ENCODE measurements at regions not wholly inside any gene's neighbourhood (a gene's known extent, or its start where the extent isn't known, plus 50 kb on each side); places are given as distances from the start of the nearest gene placed in this dataset.
A peak's percentile ranks its signal among the peaks of the same experiment; 100 is the strongest.

DNA sequence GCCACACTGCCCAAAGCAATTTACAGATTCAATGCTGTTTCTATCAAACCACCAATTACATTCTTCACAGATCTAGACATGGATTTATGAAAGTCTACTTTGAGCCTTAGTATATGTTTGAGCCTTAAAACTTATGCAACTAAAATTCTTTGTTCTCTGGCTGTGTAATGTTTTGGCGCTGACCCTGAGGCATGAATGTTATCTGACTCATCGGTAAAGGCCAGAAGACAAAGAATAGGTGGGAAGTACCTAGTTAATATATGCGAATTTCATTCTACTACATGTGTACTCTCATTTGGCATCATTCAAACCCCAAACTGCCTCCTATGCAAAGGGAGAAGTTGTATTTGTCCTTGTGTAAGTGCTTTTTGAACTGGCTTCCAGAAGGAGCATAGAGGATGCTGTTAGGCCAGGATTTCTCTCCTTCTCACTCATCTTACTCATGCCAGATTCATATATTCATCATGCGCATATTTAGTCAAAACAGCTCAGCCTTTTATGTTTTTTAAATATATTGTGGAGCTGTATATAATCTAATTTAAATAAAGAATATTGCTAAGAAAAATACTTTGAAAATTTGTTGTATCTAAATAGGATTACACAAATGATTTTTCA, 204.2 kb downstream of the NFKBIZ start:
- Histone ChIP-seq H3K18ac (ENCODE audit: low read depth in 1 of 2, low read length in 2 of 2) (no peak overlapping the region), H3K4me1 (ENCODE audit: control insufficient read depth, insufficient read depth, low read depth, low read length) (peaks cover 1% of the 10 kb centered on the region), H4K8ac (ENCODE audit: low read length) (no peak overlapping the region), H2BK5ac (ENCODE audit: low read depth, low read length, poor library complexity, severe bottlenecking) (no peak overlapping the region), H3K4me2 (ENCODE audit: low read length, poor library complexity, severe bottlenecking) (no peak overlapping the region), H2AFZ (ENCODE audit: low read depth, low read length) (no peak overlapping the region), H2BK15ac (ENCODE audit: low read depth, poor library complexity, severe bottlenecking) (no peak overlapping the region), H2BK12ac (ENCODE audit: low read length in 2 of 2) (no peak overlapping the region), H3K27ac (ENCODE audit: low read length, poor library complexity, severe bottlenecking) (no peak overlapping the region), H3K4ac (ENCODE audit: low read depth in 1 of 2, low read length in 2 of 2) (no peak overlapping the region), H3K27me3 (ENCODE audit: control insufficient read depth in 1 of 2, insufficient read depth in 1 of 2, low read length in 2 of 2) (no peaks in the 10 kb centered on the region), H3K9ac (ENCODE audit: low read length) (no peak overlapping the region), H2BK120ac (ENCODE audit: low read depth, low read length) (no peak overlapping the region), H2AK5ac (ENCODE audit: low read length, severe bottlenecking) (no peak overlapping the region), H3K4me3 (ENCODE audit: insufficient read depth in 1 of 2, low read depth in 1 of 2, low read length in 2 of 2) (no peak overlapping the region), H3K79me1 (replicated peaks; ENCODE audit: low read length, poor library complexity, severe bottlenecking) (no peaks in the 10 kb centered on the region), H4K91ac (ENCODE audit: low read length) (no peak overlapping the region), H3K9me3 (ENCODE audit: control insufficient read depth, low read length) (no peaks in the 10 kb centered on the region), H3K14ac (ENCODE audit: low read length in 2 of 2) (no peak overlapping the region), H3K23ac (ENCODE audit: low read length in 2 of 2) (no peak overlapping the region), H3K36me3 (ENCODE audit: control insufficient read depth in 1 of 2, insufficient read depth in 2 of 2, low read depth in 1 of 2, low read length in 2 of 2) (no peaks in the 10 kb centered on the region)
- 100% methylated on average over 1 of the region's 4 CpGs for WGBS
- DNase-seq = no peak

DNA sequence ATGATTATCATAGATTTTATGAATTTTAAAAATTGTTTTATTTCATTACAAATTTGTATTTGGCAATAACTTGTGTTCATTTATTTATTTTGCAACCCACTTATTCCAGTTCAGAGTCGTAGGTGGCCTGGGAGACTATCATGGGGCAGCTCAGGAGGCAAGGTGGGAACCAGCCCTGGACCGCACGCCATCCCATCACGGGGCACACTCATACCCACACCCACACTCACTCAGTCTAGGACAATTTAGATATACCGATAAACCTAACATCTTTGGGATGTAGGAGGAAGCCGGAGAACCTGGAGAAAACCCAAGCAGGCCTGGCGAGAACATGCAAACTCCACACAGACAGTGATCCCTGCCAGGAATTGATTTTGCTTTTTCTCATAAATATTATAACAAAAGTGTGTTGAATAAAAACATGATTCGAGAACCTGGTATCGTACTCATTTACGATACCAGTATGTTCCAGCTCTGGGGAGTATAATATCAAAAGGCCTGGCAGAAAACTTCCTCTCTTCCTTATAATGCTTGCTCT, 205.3 kb downstream of the NFKBIZ start:
- H3K9ac ChIP-seq (ENCODE audit: low read length) = no peak overlapping the region
- no peaks in the 10 kb centered on the region for H3K27me3 ChIP-seq (ENCODE audit: control insufficient read depth in 1 of 2, insufficient read depth in 1 of 2, low read length in 2 of 2)
- H3K27ac ChIP-seq (ENCODE audit: low read length, poor library complexity, severe bottlenecking) = no peak overlapping the region
- H2AK5ac ChIP-seq (ENCODE audit: low read length, severe bottlenecking) = no peak overlapping the region
- peak overlapping the region in 1 of 2 experiments; percentile 12 for H3K18ac ChIP-seq (ENCODE audit: low read depth in 1 of 2, low read length in 2 of 2)
- H3K4me1 ChIP-seq (ENCODE audit: control insufficient read depth, insufficient read depth, low read depth, low read length) = peaks cover 1% of the 10 kb centered on the region
- H2BK120ac ChIP-seq (ENCODE audit: low read depth, low read length) = no peak overlapping the region
- H3K4me2 ChIP-seq (ENCODE audit: low read length, poor library complexity, severe bottlenecking) = no peak overlapping the region
- 85% methylated on average over 10 of the region's 10 CpGs for WGBS
- no peak overlapping the region for H4K91ac ChIP-seq (ENCODE audit: low read length)
- no peak overlapping the region for H3K4me3 ChIP-seq (ENCODE audit: insufficient read depth in 1 of 2, low read depth in 1 of 2, low read length in 2 of 2)
- H3K79me1 ChIP-seq (replicated peaks; ENCODE audit: low read length, poor library complexity, severe bottlenecking) = no peaks in the 10 kb centered on the region
- no peak overlapping the region for H3K23ac ChIP-seq (ENCODE audit: low read length in 2 of 2)
- no peak overlapping the region for H2AFZ ChIP-seq (ENCODE audit: low read depth, low read length)
- no peak for DNase-seq
- H3K4ac ChIP-seq (ENCODE audit: low read depth in 1 of 2, low read length in 2 of 2) = no peak overlapping the region
- H2BK15ac ChIP-seq (ENCODE audit: low read depth, poor library complexity, severe bottlenecking) = no peak overlapping the region
- no peak overlapping the region for H2BK5ac ChIP-seq (ENCODE audit: low read depth, low read length, poor library complexity, severe bottlenecking)
- no peak overlapping the region for H2BK12ac ChIP-seq (ENCODE audit: low read length in 2 of 2)
- no peaks in the 10 kb centered on the region for H3K36me3 ChIP-seq (ENCODE audit: control insufficient read depth in 1 of 2, insufficient read depth in 2 of 2, low read depth in 1 of 2, low read length in 2 of 2)
- H3K14ac ChIP-seq (ENCODE audit: low read length in 2 of 2) = no peak overlapping the region
- H4K8ac ChIP-seq (ENCODE audit: low read length) = no peak overlapping the region
- H3K9me3 ChIP-seq (ENCODE audit: control insufficient read depth, low read length) = no peaks in the 10 kb centered on the region

DNA sequence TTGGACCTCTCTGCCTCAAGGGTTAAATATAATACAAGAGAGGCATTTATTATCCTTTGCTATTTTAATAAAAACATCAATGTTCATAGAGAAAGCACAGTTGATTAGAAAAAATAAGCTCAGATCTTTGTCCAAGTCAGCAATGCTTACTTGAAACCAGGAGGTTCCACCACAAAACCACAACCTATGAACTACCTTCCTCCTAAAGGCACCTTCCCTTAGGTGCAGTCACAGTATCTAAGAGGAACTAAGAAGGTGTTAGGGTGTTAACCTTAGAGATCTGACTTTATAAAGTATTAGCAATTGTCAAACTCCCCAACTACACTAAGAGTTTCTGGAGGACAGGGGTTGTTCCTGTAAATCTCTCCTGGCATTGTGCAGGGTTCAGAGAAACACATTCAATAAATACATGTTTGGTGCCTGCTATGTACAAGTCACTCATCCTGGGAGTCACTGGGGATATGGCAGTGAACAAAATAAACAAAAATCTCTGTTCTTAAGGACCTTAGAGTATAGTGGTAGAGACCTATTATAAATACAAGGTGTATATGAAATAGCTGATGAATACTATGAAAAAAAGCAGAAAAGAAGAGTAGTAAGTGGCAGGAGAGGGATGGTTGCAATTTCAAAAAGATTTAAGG, 208.6 kb downstream of the NFKBIZ start:
- no peak overlapping the region for H3K14ac ChIP-seq (ENCODE audit: low read length in 2 of 2)
- H3K27me3 ChIP-seq (ENCODE audit: control insufficient read depth in 1 of 2, insufficient read depth in 1 of 2, low read length in 2 of 2) = no peaks in the 10 kb centered on the region
- H4K8ac ChIP-seq (ENCODE audit: low read length) = no peak overlapping the region
- no peak overlapping the region for H3K9ac ChIP-seq (ENCODE audit: low read length)
- H3K18ac ChIP-seq (ENCODE audit: low read depth in 1 of 2, low read length in 2 of 2) = no peak overlapping the region
- H2AFZ ChIP-seq (ENCODE audit: low read depth, low read length) = no peak overlapping the region
- no peak overlapping the region for H3K23ac ChIP-seq (ENCODE audit: low read length in 2 of 2)
- DNase-seq = no peak
- no peaks in the 10 kb centered on the region for H3K79me1 ChIP-seq (replicated peaks; ENCODE audit: low read length, poor library complexity, severe bottlenecking)
- no peaks in the 10 kb centered on the region for H3K9me3 ChIP-seq (ENCODE audit: control insufficient read depth, low read length)
- no peak overlapping the region for H4K91ac ChIP-seq (ENCODE audit: low read length)
- no peak overlapping the region for H3K27ac ChIP-seq (ENCODE audit: low read length, poor library complexity, severe bottlenecking)
- no peaks in the 10 kb centered on the region for H3K36me3 ChIP-seq (ENCODE audit: control insufficient read depth in 1 of 2, insufficient read depth in 2 of 2, low read depth in 1 of 2, low read length in 2 of 2)
- H3K4me2 ChIP-seq (ENCODE audit: low read length, poor library complexity, severe bottlenecking) = no peak overlapping the region
- no peak overlapping the region for H2AK5ac ChIP-seq (ENCODE audit: low read length, severe bottlenecking)
- H2BK5ac ChIP-seq (ENCODE audit: low read depth, low read length, poor library complexity, severe bottlenecking) = no peak overlapping the region
- H2BK120ac ChIP-seq (ENCODE audit: low read depth, low read length) = no peak overlapping the region
- H3K4ac ChIP-seq (ENCODE audit: low read depth in 1 of 2, low read length in 2 of 2) = no peak overlapping the region
- no peak overlapping the region for H3K4me3 ChIP-seq (ENCODE audit: insufficient read depth in 1 of 2, low read depth in 1 of 2, low read length in 2 of 2)
- H2BK12ac ChIP-seq (ENCODE audit: low read length in 2 of 2) = no peak overlapping the region
- no peak overlapping the region for H2BK15ac ChIP-seq (ENCODE audit: low read depth, poor library complexity, severe bottlenecking)
- peaks cover 1% of the 10 kb centered on the region for H3K4me1 ChIP-seq (ENCODE audit: control insufficient read depth, insufficient read depth, low read depth, low read length)

DNA sequence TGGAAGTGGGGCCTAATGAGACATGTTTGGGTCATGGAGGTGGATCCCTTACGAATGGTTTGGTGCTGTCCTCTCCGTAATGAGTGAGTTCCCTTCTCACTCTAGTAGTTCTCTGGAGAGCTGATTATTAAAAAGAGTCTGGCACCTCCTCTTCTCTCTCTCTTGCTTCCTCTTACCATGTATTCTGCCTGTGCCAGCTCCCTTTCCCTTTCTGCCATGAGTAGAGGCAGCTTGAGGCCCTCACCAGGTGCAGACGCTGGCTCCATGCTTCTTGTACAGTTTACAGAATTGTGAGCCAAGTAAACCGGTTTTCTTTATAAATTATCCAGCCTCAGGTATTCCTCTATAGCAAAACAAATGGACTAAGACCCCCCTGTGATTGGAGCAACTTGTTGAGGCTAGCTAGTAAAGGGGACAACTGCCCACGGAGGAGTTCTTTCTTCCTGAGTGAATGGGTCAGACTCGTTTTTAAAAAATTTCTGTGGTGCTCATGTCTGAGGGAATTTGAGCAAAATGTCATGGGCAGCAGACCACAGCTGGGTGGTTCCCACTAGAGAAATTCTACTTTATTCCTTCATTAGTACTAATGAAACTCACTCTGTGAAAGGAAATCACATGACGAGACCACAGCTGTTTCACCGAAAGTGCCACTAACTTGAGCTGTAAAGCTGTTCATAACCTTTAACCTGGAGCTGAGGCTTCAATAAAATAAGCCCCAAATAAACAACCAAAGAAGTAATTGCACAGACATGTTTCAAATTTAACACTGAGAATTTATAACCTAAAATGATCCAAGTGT, 210.0 kb downstream of the NFKBIZ start:
- Histone ChIP-seq H2AK5ac (ENCODE audit: low read length, severe bottlenecking) (no peak overlapping the region), H2BK120ac (ENCODE audit: low read depth, low read length) (no peak overlapping the region), H3K36me3 (ENCODE audit: control insufficient read depth in 1 of 2, insufficient read depth in 2 of 2, low read depth in 1 of 2, low read length in 2 of 2) (no peaks in the 10 kb centered on the region), H3K4me3 (ENCODE audit: insufficient read depth in 1 of 2, low read depth in 1 of 2, low read length in 2 of 2) (no peak overlapping the region), H2AFZ (ENCODE audit: low read depth, low read length) (no peak overlapping the region), H3K9ac (ENCODE audit: low read length) (no peak overlapping the region), H3K9me3 (ENCODE audit: control insufficient read depth, low read length) (no peaks in the 10 kb centered on the region), H3K4me2 (ENCODE audit: low read length, poor library complexity, severe bottlenecking) (no peak overlapping the region), H4K91ac (ENCODE audit: low read length) (no peak overlapping the region), H2BK15ac (ENCODE audit: low read depth, poor library complexity, severe bottlenecking) (no peak overlapping the region), H3K14ac (ENCODE audit: low read length in 2 of 2) (no peak overlapping the region), H3K4ac (ENCODE audit: low read depth in 1 of 2, low read length in 2 of 2) (no peak overlapping the region), H3K23ac (ENCODE audit: low read length in 2 of 2) (no peak overlapping the region), H4K8ac (ENCODE audit: low read length) (no peak overlapping the region), H2BK12ac (ENCODE audit: low read length in 2 of 2) (no peak overlapping the region), H3K4me1 (ENCODE audit: control insufficient read depth, insufficient read depth, low read depth, low read length) (peaks cover 1% of the 10 kb centered on the region), H3K18ac (ENCODE audit: low read depth in 1 of 2, low read length in 2 of 2) (no peak overlapping the region), H3K27ac (ENCODE audit: low read length, poor library complexity, severe bottlenecking) (no peak overlapping the region), H3K79me1 (replicated peaks; ENCODE audit: low read length, poor library complexity, severe bottlenecking) (no peaks in the 10 kb centered on the region), H3K27me3 (ENCODE audit: control insufficient read depth in 1 of 2, insufficient read depth in 1 of 2, low read length in 2 of 2) (no peaks in the 10 kb centered on the region), H2BK5ac (ENCODE audit: low read depth, low read length, poor library complexity, severe bottlenecking) (no peak overlapping the region)
- DNase-seq = no peak
- WGBS = 84% methylated on average over 7 of the region's 8 CpGs

Measured in mesenchymal stem cell (in vitro differentiated cells and primary cell).